Cardiac muscle cell (in vitro differentiated cells and primary cell): ENCODE measurements at regions not wholly inside any gene's neighbourhood (a gene's known extent, or its start where the extent isn't known, plus 50 kb on each side); places are given as distances from the start of the nearest gene placed in this dataset.
"Not testable (repeated sequence)": the region's sequence is repeated elsewhere in the genome, so short reads cannot be mapped to it uniquely, and the experiment has no call there.

Experiments
- DNase-seq, 2 donors: peaks; one replicate each; pipeline versions ENCODE4 v3.0.0 to v3.0.0-alpha.2; 2010 to 2017; ENCODE audit warnings: low read depth in 1 of 2, low spot score in 1 of 2
- H3K27ac ChIP-seq: fragments of 200-600 bp; sonication (generic); 2 replicates; pipeline ENCODE4 v1.5.1; 2016
- H3K27me3 ChIP-seq: fragments of 200-600 bp; sonication (generic); 2 replicates; pipeline ENCODE4 v1.6.0; 2016; ENCODE audit warnings: control low read depth
- H3K36me3 ChIP-seq: fragments of 200-600 bp; sonication (generic); 2 replicates; pipeline ENCODE4 v1.5.1; 2016; ENCODE audit warnings: control low read depth
- H3K4me1 ChIP-seq: fragments of 200-600 bp; sonication (generic); 2 replicates; pipeline ENCODE4 v1.8.1; 2017; ENCODE audit warnings: low read depth, mild to moderate bottlenecking, mixed run types
- H3K4me3 ChIP-seq: fragments of 200-600 bp; sonication (generic); 2 replicates; pipeline ENCODE4 v1.5.1; 2016; ENCODE audit warnings: mild to moderate bottlenecking
- H3K9me3 ChIP-seq: fragments of 200-600 bp; sonication (generic); 2 replicates; pipeline ENCODE4 v1.5.1; 2017; ENCODE audit warnings: low read depth, mild to moderate bottlenecking, control low read depth
- CTCF ChIP-seq: IDR thresholded peaks from 2 replicates; pipeline ENCODE4 v1.5.1; 2012; ENCODE audit warnings: low read depth, mild to moderate bottlenecking, low read length

GRCh38 chr3:39558775-39559306 lies 91.4 kb downstream of the MOBP start:
- no peak for TF ChIP-seq CTCF
- H3K27me3 ChIP-seq = no peaks in the 10 kb centered on the region
- no peaks in the 10 kb centered on the region for H3K36me3 ChIP-seq
- DNase-seq = no peak
- H3K9me3 ChIP-seq = no peaks in the 10 kb centered on the region
- no peak overlapping the region for H3K27ac ChIP-seq
- H3K4me1 ChIP-seq = no peaks in the 10 kb centered on the region
- H3K4me3 ChIP-seq = no peak overlapping the region

- no peak for TF ChIP-seq CTCF
These were observed 92.1 kb downstream of the MOBP start for GRCh38 chr3:39559543-39559942.

GRCh38 chr3:39568508-39568907 lies 101.0 kb downstream of the MOBP start:
- TF ChIP-seq CTCF = no peak
- DNase-seq = no peak
- H3K4me1 ChIP-seq = no peaks in the 10 kb centered on the region
- H3K36me3 ChIP-seq = no peaks in the 10 kb centered on the region
- H3K4me3 ChIP-seq = no peak overlapping the region
- H3K27me3 ChIP-seq = no peaks in the 10 kb centered on the region
- H3K9me3 ChIP-seq = no peaks in the 10 kb centered on the region
- no peak overlapping the region for H3K27ac ChIP-seq

More at GRCh38 chr3:39559543-39559942, 92.1 kb downstream of the MOBP start:
- no peak for DNase-seq
- H3K4me3 ChIP-seq = no peak overlapping the region
- H3K27me3 ChIP-seq = no peaks in the 10 kb centered on the region
- no peaks in the 10 kb centered on the region for H3K4me1 ChIP-seq
- no peak overlapping the region for H3K27ac ChIP-seq
- H3K9me3 ChIP-seq = no peaks in the 10 kb centered on the region
- H3K36me3 ChIP-seq = no peaks in the 10 kb centered on the region

- H3K27me3 ChIP-seq = no peaks in the 10 kb centered on the region
- no peaks in the 10 kb centered on the region for H3K36me3 ChIP-seq
- H3K4me1 ChIP-seq = no peaks in the 10 kb centered on the region
- no peak for DNase-seq
- H3K9me3 ChIP-seq = no peaks in the 10 kb centered on the region
- H3K27ac ChIP-seq = no peak overlapping the region
- H3K4me3 ChIP-seq = no peak overlapping the region
- no peak for TF ChIP-seq CTCF
These were observed 101.6 kb downstream of the MOBP start for GRCh38 chr3:39569095-39569494.

GRCh38 chr3:39573392-39573791 lies 105.9 kb downstream of the MOBP start:
- no peaks in the 10 kb centered on the region for H3K36me3 ChIP-seq
- no peaks in the 10 kb centered on the region for H3K9me3 ChIP-seq
- H3K27me3 ChIP-seq = no peaks in the 10 kb centered on the region
- DNase-seq = no peak
- no peak overlapping the region for H3K4me3 ChIP-seq
- TF ChIP-seq CTCF = no peak
- no peaks in the 10 kb centered on the region for H3K4me1 ChIP-seq
- H3K27ac ChIP-seq = no peak overlapping the region

- Histone ChIP-seq H3K27me3 (no peaks in the 10 kb centered on the region), H3K4me3 (no peak overlapping the region), H3K36me3 (no peaks in the 10 kb centered on the region), H3K4me1 (no peaks in the 10 kb centered on the region), H3K27ac (no peak overlapping the region), H3K9me3 (no peaks in the 10 kb centered on the region)
- no peak for DNase-seq
- TF ChIP-seq CTCF = no peak
These were observed 110.1 kb downstream of the MOBP start for GRCh38 chr3:39577541-39577940.

- DNase-seq, H3K4me1 ChIP-seq, H3K36me3 ChIP-seq, H3K27ac ChIP-seq, H3K4me3 ChIP-seq, H3K27me3 ChIP-seq, H3K9me3 ChIP-seq: not testable (repeated sequence)
These were observed 118.7 kb downstream of the MOBP start for GRCh38 chr3:39586215-39586614.
